ENCODE measurements at regions not wholly inside any gene's neighbourhood (a gene's known extent, or its start where the extent isn't known, plus 50 kb on each side); places are given as distances from the start of the nearest gene placed in this dataset.

DNA sequence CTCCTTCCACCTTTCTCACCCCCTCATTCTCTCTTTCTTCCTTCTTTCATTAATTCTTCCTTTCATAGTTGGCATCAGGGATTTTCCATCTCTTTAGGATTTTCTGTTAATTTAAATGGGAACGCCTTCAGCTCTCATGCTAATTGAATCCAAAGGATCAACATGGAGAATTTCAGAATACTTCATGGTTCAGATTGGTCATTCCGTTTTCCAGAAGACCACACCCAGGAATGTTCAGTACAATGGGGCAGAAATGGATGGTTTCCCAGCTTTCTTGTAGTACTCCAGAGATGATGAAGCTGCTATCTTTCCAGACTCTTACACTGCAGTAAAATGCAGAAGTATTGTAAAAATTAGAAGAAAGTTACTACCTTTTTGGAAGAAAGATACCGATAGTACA is 440.0 kb downstream of the DAD1 start:
- TF ChIP-seq, protein P1, sequence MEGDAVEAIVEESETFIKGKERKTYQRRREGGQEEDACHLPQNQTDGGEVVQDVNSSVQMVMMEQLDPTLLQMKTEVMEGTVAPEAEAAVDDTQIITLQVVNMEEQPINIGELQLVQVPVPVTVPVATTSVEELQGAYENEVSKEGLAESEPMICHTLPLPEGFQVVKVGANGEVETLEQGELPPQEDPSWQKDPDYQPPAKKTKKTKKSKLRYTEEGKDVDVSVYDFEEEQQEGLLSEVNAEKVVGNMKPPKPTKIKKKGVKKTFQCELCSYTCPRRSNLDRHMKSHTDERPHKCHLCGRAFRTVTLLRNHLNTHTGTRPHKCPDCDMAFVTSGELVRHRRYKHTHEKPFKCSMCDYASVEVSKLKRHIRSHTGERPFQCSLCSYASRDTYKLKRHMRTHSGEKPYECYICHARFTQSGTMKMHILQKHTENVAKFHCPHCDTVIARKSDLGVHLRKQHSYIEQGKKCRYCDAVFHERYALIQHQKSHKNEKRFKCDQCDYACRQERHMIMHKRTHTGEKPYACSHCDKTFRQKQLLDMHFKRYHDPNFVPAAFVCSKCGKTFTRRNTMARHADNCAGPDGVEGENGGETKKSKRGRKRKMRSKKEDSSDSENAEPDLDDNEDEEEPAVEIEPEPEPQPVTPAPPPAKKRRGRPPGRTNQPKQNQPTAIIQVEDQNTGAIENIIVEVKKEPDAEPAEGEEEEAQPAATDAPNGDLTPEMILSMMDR (IDR thresholded peaks at IDR 0.05) = no peak
- TF ChIP-seq, protein P2, sequence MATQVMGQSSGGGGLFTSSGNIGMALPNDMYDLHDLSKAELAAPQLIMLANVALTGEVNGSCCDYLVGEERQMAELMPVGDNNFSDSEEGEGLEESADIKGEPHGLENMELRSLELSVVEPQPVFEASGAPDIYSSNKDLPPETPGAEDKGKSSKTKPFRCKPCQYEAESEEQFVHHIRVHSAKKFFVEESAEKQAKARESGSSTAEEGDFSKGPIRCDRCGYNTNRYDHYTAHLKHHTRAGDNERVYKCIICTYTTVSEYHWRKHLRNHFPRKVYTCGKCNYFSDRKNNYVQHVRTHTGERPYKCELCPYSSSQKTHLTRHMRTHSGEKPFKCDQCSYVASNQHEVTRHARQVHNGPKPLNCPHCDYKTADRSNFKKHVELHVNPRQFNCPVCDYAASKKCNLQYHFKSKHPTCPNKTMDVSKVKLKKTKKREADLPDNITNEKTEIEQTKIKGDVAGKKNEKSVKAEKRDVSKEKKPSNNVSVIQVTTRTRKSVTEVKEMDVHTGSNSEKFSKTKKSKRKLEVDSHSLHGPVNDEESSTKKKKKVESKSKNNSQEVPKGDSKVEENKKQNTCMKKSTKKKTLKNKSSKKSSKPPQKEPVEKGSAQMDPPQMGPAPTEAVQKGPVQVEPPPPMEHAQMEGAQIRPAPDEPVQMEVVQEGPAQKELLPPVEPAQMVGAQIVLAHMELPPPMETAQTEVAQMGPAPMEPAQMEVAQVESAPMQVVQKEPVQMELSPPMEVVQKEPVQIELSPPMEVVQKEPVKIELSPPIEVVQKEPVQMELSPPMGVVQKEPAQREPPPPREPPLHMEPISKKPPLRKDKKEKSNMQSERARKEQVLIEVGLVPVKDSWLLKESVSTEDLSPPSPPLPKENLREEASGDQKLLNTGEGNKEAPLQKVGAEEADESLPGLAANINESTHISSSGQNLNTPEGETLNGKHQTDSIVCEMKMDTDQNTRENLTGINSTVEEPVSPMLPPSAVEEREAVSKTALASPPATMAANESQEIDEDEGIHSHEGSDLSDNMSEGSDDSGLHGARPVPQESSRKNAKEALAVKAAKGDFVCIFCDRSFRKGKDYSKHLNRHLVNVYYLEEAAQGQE (IDR thresholded peaks at IDR 0.05; ENCODE audit: insufficient read depth in 1 of 2, low read depth in 2 of 2, low read length in 1 of 2) = no peak
